Stimulated activated CD8-positive, alpha-beta memory T cell treated with anti-CD3 and anti-CD28 coated beads, Interleukin-2, amount 100 ng/mL, for 48 hours (primary cell): ENCODE measurements at regions not wholly inside any gene's neighbourhood (a gene's known extent, or its start where the extent isn't known, plus 50 kb on each side); places are given as distances from the start of the nearest gene placed in this dataset.
"Not testable (repeated sequence)": the region's sequence is repeated elsewhere in the genome, so short reads cannot be mapped to it uniquely, and the experiment has no call there.

Experiments
- DNase-seq, 2 donors: peaks; one replicate each; pipeline ENCODE4 v3.0.0-alpha.2; 2020; ENCODE audit warnings: low read depth in 2 of 2

DNA sequence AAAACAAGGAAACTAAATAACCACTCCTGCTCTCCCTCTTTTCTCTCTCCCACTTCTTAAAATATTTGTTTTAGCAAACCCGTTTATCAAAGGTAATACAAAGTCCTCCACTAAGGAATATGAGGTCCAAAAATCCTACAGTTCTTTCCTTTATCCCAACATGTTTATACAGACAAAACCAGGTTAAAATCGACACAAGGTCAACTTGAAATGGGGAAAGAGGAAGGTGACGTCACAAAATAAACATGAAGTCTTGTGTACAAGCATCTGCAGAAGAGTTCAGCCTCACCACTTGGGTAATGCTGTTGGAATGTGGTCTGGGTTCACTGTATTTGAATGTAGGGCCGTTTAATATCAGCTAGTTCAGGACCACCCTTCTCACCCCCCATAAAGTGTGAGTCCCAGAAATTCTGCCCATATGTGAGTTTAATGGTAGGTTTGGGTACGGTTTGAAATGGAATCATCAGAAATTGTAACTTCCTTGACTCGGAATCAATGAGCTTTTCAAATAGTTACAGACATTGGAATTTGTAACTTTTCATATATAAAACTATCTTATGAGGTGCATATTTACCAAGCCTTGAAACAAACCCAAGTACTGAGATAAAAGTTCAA, 120.0 kb upstream of the SLC38A2 start:
- no peak for DNase-seq

DNA sequence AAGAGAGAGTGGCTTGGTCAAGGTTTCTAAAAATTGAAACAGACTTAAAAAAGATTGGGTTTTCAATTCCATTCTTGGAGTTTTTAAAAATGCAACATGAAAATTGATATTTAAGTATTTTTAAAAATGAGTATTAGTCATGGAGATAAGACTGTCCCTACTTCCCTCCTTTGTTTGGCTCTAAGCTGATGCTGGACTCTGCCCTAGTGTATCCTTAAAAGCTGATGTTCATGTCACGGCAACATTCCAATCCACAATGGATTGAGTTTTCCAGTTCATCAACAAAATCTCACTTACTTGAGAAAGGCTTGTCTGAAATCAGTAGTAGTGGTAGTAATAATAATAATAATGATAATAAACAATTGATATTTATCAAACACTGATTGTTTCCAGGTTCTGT, 119.0 kb upstream of the SLC38A2 start:
- no peak for DNase-seq

DNA sequence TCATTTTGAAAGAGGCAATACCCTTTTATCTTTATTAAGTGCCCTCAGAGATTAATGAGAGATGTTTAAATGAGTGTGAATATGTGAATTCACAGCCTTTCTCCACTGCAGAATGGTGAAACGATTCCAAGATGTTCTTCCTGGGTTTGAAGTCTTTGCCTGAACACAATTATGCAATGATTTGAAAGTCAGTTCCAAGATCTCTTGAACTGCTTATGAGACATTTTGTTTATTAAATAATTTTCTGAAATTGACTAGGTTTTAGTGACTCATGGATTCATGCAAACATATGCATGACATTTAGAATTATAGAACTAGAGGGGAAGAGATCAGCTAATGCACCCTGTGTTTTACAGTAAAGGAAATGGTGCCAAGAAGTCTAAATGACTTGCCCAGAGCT, 118.1 kb upstream of the SLC38A2 start:
- DNase-seq, result no peak

- no peak for DNase-seq
Observed at GRCh38 chr12:46489951-46490388, 117.4 kb upstream of the SLC38A2 start.

DNA sequence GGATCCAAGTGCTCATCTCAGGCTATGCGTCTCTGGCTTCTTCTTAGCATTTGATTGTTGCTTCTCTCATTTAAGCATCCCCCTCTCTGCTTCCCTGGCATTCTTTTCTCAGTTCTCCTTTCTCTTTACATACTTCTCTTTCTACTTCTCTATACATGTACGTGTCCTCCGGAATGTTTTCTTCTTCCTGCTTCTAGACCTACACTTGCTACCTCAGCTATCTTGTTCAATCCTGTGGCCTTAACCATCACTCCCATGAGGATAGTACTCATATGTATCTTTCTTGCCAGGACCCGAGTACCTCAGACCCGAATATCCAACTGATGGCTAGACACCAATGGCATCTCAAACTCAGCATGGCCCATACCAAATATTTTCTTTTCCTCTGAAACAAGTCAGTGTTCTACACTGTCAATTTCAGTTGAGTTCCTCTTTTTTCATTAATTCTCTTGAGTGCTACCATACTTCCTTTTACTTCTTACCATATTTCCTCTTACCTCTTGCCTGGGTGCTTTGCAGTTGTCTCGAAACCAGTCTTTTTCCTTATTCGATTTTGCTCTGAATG, 115.1 kb upstream of the SLC38A2 start:
- DNase-seq, result no peak

DNA sequence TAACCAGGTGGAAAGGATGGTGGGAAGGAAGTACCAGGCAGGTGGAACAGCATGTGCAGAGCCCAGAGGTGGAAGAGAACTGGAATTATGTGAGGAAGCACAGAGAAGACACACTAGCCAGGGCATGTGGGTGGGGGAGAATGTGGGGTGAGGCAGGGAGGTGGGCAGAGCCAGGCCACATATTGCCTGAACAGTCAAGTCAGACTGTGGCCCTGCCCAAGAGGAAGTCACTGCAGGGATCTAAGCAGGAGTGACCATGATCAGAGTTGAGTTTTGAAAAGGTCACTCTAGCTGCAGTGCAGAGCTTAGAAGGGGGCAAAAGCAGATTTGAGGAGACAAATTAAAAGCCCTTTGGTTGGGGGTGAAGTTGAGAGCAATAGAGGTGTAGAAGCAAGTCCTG, 114.0 kb upstream of the SLC38A2 start:
- DNase-seq, result no peak

DNA sequence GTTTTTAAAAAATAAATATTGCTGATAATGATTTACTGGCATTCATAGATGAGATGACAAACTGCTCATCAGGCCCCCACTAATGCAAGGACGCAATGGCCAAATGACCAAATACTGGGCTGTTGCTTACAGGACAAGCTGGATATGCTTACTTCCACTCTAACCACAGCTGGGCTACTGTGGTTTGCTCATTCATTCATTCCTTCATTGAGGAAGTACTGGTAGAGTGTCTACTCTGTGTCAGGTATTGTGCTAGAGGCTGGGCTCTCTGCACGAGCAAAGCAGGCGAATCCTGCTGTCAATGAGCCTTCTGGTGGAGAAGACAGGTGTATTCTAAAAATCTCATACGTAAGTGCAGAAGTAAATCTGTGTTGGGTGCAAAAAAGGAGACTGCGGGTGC, 113.3 kb upstream of the SLC38A2 start:
- no peak for DNase-seq

- no peak for DNase-seq
Observed at GRCh38 chr12:46484396-46485061, 112.0 kb upstream of the SLC38A2 start.

- DNase-seq, result no peak
Observed at GRCh38 chr12:46483572-46484395, 111.2 kb upstream of the SLC38A2 start.

- DNase-seq, result no peak
Observed at GRCh38 chr12:46480724-46481123, 108.2 kb upstream of the SLC38A2 start.

- no peak for DNase-seq
Observed at GRCh38 chr12:46480316-46480715, 107.7 kb upstream of the SLC38A2 start.

DNA sequence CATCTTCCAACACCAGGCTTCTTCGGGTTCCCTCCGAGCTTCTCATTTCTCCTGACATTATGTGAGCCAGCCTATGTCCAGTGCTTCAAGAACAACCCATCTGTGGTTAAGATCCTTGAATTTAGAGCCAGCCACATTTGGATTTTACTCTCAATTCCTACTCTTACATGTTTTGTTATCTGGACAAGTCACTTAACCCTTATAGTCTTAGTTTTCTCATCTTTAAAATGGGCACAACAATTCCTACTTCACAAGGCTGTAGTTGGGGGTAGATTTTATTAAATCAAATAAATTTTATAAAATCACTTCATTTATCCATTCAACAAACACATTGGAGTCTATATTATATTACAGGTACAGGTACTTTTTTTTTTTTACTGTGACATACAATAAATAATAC, 105.5 kb upstream of the SLC38A2 start:
- DNase-seq, result no peak

- DNase-seq, result no peak
Observed at GRCh38 chr12:46477541-46477940, 105.0 kb upstream of the SLC38A2 start.

- no peak for DNase-seq
Observed at GRCh38 chr12:46475972-46476645, 103.5 kb upstream of the SLC38A2 start.

GRCh38 chr12:46474385-46474784, 101.8 kb upstream of the SLC38A2 start:
- not testable (repeated sequence) for DNase-seq

- no peak for DNase-seq
Observed at GRCh38 chr12:46473634-46474329, 101.2 kb upstream of the SLC38A2 start.

DNA sequence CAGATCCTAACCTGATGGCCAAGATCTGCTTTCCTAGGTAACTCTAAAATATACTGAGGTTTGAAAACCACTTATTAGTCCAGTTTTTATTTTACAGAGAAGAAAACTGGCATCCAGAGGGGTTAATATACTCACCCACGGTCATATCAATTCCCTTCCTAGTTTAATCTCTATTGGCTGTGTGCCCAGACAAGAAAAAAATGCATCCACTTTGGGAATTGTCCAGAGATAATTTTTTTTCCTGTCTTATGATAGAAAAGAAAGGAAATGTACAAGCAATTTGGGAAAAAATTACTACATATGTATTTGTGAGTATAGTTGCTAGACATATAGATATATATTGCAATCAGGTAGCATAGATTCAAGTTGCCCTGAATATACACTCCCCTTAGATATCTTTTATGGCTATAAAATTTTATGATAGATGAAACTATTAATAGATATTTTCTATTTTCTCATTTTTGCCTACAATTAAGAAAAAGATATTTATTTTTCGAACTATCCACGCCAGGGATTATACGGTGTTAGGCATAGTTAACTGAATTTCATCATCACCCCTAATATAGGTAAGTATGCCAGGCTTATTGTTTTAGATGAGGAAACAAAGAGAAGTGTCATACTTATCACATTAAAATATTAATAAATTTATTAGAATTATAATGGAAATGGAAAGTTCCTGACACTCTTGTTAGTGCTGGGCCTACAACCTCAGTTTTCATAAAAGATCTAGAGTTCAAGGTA, 100.5 kb upstream of the SLC38A2 start:
- no peak for DNase-seq

GRCh38 chr12:46472144-46472705, 99.7 kb upstream of the SLC38A2 start:
- no peak for DNase-seq

DNA sequence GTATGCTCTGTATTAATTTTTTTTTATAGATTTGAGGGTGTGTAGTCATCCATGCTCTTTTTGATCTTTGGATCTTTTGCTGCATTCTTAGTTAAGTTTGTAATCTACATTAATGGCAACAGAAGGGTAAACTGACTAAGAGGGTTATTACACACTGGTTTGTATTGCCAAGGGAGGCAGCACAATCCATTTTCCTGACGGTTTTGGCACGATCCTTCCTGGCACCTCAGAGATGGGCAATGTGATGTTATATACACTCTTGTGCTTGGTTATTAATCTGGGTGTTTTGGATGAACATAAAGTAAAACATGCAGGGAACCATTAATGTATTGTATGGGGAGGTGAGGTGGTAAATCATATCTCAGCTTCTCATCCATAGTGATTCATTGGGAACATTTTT, 98.8 kb upstream of the SLC38A2 start:
- no peak for DNase-seq

GRCh38 chr12:46470975-46471374, 98.4 kb upstream of the SLC38A2 start:
- DNase-seq, result no peak
